HEK293T (cell line): ENCODE measurements at regions not wholly inside any gene's neighbourhood (a gene's known extent, or its start where the extent isn't known, plus 50 kb on each side); places are given as distances from the start of the nearest gene placed in this dataset.

Experiments
- CTCF ChIA-PET: fragments of 350-600 bp; formaldehyde crosslinking; extraction: SDS; loops from one replicate; lab custom pipeline; 2021; ENCODE audit warnings: antibody characterized with exemption, inconsistent platforms; lab: Yijun Ruan, JAX
- POLR2A ChIA-PET: fragments of 350-600 bp; formaldehyde crosslinking; extraction: SDS; loops from one replicate; lab custom pipeline; 2020; ENCODE audit warnings: antibody characterized with exemption, inconsistent platforms; lab: Yijun Ruan, JAX
- DNase-seq: peaks from one replicate; pipeline ENCODE4 v3.0.0; 2012; ENCODE audit warnings: mixed read lengths; ENCODE audit errors: extremely low spot score
- ARNT ChIP-seq: fragments of 450-650 bp; IDR thresholded peaks from 2 replicates; pipeline ENCODE4 v1.6.1; 2017; ENCODE audit warnings: mild to moderate bottlenecking
- BHLHE40 ChIP-seq: fragments of 450-650 bp; IDR thresholded peaks from 2 replicates; pipeline ENCODE4 v1.6.1; 2016; ENCODE audit warnings: mild to moderate bottlenecking, moderate library complexity, borderline replicate concordance
- CTBP1 ChIP-seq: fragments of 450-650 bp; IDR thresholded peaks from 2 replicates; pipeline ENCODE4 v1.6.1; 2016; ENCODE audit warnings: borderline replicate concordance
- ELF4 ChIP-seq: fragments of 450-650 bp; IDR thresholded peaks from 2 replicates; pipeline ENCODE4 v1.6.1; 2017; ENCODE audit warnings: antibody characterized with exemption
- FOXA1 ChIP-seq: fragments of 450-650 bp; IDR thresholded peaks from 2 replicates; pipeline ENCODE4 v1.6.1; 2016; ENCODE audit warnings: mild to moderate bottlenecking
- FOXK2 ChIP-seq: fragments of 450-650 bp; IDR thresholded peaks from 2 replicates; pipeline ENCODE4 v1.6.1; 2016; ENCODE audit warnings: mild to moderate bottlenecking
- FOXM1 ChIP-seq: fragments of 450-650 bp; IDR thresholded peaks from 2 replicates; pipeline ENCODE4 v1.6.1; 2017; ENCODE audit warnings: mild to moderate bottlenecking, borderline replicate concordance
- HDGF ChIP-seq: fragments of 450-650 bp; IDR thresholded peaks from 2 replicates; pipeline ENCODE4 v1.6.1; 2017; ENCODE audit warnings: antibody characterized with exemption, borderline replicate concordance
- L3MBTL2 ChIP-seq: fragments of 450-650 bp; conservative IDR thresholded peaks from 2 replicates; pipeline ENCODE4 v1.6.1; 2016; ENCODE audit warnings: mild to moderate bottlenecking
- LEF1 ChIP-seq: fragments of 450-650 bp; IDR thresholded peaks from 2 replicates; pipeline ENCODE4 v1.6.1; 2017; ENCODE audit warnings: mild to moderate bottlenecking, borderline replicate concordance
- NFRKB ChIP-seq: fragments of 450-650 bp; IDR thresholded peaks from 2 replicates; pipeline ENCODE4 v1.6.1; 2016; ENCODE audit warnings: mild to moderate bottlenecking, moderate library complexity
- PKNOX1 ChIP-seq: fragments of 450-650 bp; IDR thresholded peaks from 2 replicates; pipeline ENCODE4 v1.6.1; 2016
- SP1 ChIP-seq: fragments of 450-650 bp; IDR thresholded peaks from 2 replicates; pipeline ENCODE4 v1.6.1; 2017
- SUZ12 ChIP-seq: fragments of 450-650 bp; IDR thresholded peaks from 2 replicates; pipeline ENCODE4 v1.6.1; 2016; ENCODE audit warnings: mild to moderate bottlenecking
- TARDBP ChIP-seq: fragments of 450-650 bp; IDR thresholded peaks from 2 replicates; pipeline ENCODE4 v1.6.1; 2016
- ZNF384 ChIP-seq: fragments of 450-650 bp; IDR thresholded peaks from 2 replicates; pipeline ENCODE4 v1.6.1; 2016

- no peak for DNase-seq
- ChIA-PET CTCF (interaction anchor here (1.4 kb wide), 1 partner anchor 19 kb away, joined by 3 read pairs; no protein-coding TSS in a partner anchor), POLR2A (no interaction called here)
These were observed 281.9 kb downstream of the DRD1 start for GRCh38 chr5:175162036-175162435.

GRCh38 chr5:175159956-175160355 is 284.0 kb downstream of the DRD1 start:
- TF ChIP-seq FOXA1 (no peak), CTBP1 (no peak), HDGF (no peak), BHLHE40 (no peak), ARNT (no peak), FOXM1 (no peak), L3MBTL2 (no peak), SP1 (no peak), NFRKB (no peak)
- POLR2A ChIA-PET, result no interaction called here
- no peak for DNase-seq
- CTCF ChIA-PET, result no interaction called here

More at GRCh38 chr5:175162036-175162435, 281.9 kb downstream of the DRD1 start:
- TF ChIP-seq LEF1 (no peak), CTBP1 (no peak), ELF4 (no peak), FOXA1 (no peak), L3MBTL2 (no peak), NFRKB (no peak), FOXM1 (no peak), ARNT (no peak), SUZ12 (no peak), HDGF (no peak), FOXK2 (no peak)

GRCh38 chr5:175148636-175149172 is 295.3 kb downstream of the DRD1 start:
- POLR2A ChIA-PET, result no interaction called here
- no peak for DNase-seq
- CTCF ChIA-PET, result no interaction called here
- TF ChIP-seq FOXK2 (no peak), FOXM1 (no peak), CTBP1 (no peak), HDGF (no peak), ARNT (no peak), L3MBTL2 (no peak), FOXA1 (no peak), NFRKB (no peak), ZNF384 (no peak), SUZ12 (no peak), BHLHE40 (no peak), ELF4 (no peak), SP1 (no peak), PKNOX1 (no peak), LEF1 (no peak), TARDBP (no peak)

- ChIA-PET POLR2A (no interaction called here), CTCF (no interaction called here)
- TF ChIP-seq TARDBP (no peak), CTBP1 (no peak), L3MBTL2 (no peak), ARNT (no peak), PKNOX1 (no peak), SUZ12 (no peak), SP1 (no peak), FOXA1 (no peak), ELF4 (no peak), FOXM1 (no peak), HDGF (no peak), LEF1 (no peak)
These were observed 297.2 kb downstream of the DRD1 start for GRCh38 chr5:175146733-175147132.

GRCh38 chr5:175141421-175141820 is 302.6 kb downstream of the DRD1 start:
- POLR2A ChIA-PET, result no interaction called here
- CTCF ChIA-PET, result no interaction called here
- no peak for DNase-seq
- TF ChIP-seq FOXA1, result no peak
- no peak for TF ChIP-seq HDGF
- TF ChIP-seq NFRKB, result no peak
- no peak for TF ChIP-seq FOXK2
- no peak for TF ChIP-seq ARNT
- TF ChIP-seq FOXM1, result no peak
- no peak for TF ChIP-seq TARDBP
- TF ChIP-seq ELF4, result no peak
- no peak for TF ChIP-seq CTBP1
- no peak for TF ChIP-seq PKNOX1
- TF ChIP-seq LEF1, result no peak
- no peak for TF ChIP-seq BHLHE40

More at GRCh38 chr5:175146733-175147132, 297.2 kb downstream of the DRD1 start:
- no peak for DNase-seq

GRCh38 chr5:175133185-175133584 is 310.8 kb downstream of the DRD1 start:
- TF ChIP-seq LEF1, result no peak
- no peak for TF ChIP-seq ARNT
- no peak for TF ChIP-seq FOXM1
- TF ChIP-seq ELF4, result no peak
- TF ChIP-seq ZNF384, result no peak
- no peak for TF ChIP-seq TARDBP
- TF ChIP-seq SUZ12, result no peak
- TF ChIP-seq FOXK2, result no peak
- ChIA-PET CTCF (no interaction called here), POLR2A (no interaction called here)
- no peak for DNase-seq
